ENCODE measurements at regions not wholly inside any gene's neighbourhood (a gene's known extent, or its start where the extent isn't known, plus 50 kb on each side); places are given as distances from the start of the nearest gene placed in this dataset.
A peak's percentile ranks its signal among the peaks of the same experiment; 100 is the strongest.

- Histone ChIP-seq H3K9me3 (ENCODE audit: insufficient read depth, low read depth, low read length) (no peaks in the 10 kb centered on the region), H2BK120ac (ENCODE audit: insufficient read depth, low read length, poor library complexity) (no peak overlapping the region), H3K79me1 (ENCODE audit: low read length) (no peaks in the 10 kb centered on the region)
Observed at GRCh38 chr1:194159941-194160340, 973.5 kb upstream of the B3GALT2 start.

GRCh38 chr1:194155962-194156361 is 969.5 kb upstream of the B3GALT2 start:
- no peak overlapping the region for H3K4me3 ChIP-seq (ENCODE audit: low read depth, low read length)
- no peaks in the 10 kb centered on the region for H3K27me3 ChIP-seq (ENCODE audit: insufficient read depth, low read length)
- no peak overlapping the region for H2AFZ ChIP-seq (ENCODE audit: insufficient read depth, low read length, poor library complexity)
- no peak overlapping the region for H4K91ac ChIP-seq (ENCODE audit: low read depth, low read length)
- no peak overlapping the region for H2BK12ac ChIP-seq (ENCODE audit: low read length)
- no peak overlapping the region for H3K14ac ChIP-seq (ENCODE audit: low read length)
- H3K4me2 ChIP-seq (ENCODE audit: low read length): no peak overlapping the region
- no peak overlapping the region for H2BK120ac ChIP-seq (ENCODE audit: insufficient read depth, low read length, poor library complexity)
- no peaks in the 10 kb centered on the region for H3K4me1 ChIP-seq (ENCODE audit: control insufficient read depth in 1 of 2, insufficient read depth in 2 of 2, low read length in 2 of 2)
- no peak overlapping the region for H3K4ac ChIP-seq (ENCODE audit: low read depth, low read length)
- no peaks in the 10 kb centered on the region for H3K9me3 ChIP-seq (ENCODE audit: insufficient read depth, low read depth, low read length)
- no peaks in the 10 kb centered on the region for H3K79me2 ChIP-seq (ENCODE audit: control insufficient read depth, insufficient read depth, low read length, poor library complexity)
- WGBS (ENCODE audit: extremely low coverage, insufficient coverage, insufficient read length): no CpG with 5 or more reads among the region's 3 CpGs
- DNase-seq: no peak
- no peaks in the 10 kb centered on the region for H3K79me1 ChIP-seq (ENCODE audit: low read length)
- no peak overlapping the region for H3K9ac ChIP-seq (ENCODE audit: low read length)
- H4K8ac ChIP-seq (ENCODE audit: low read depth, low read length): no peak overlapping the region
- H4K12ac ChIP-seq (ENCODE audit: low read depth, low read length): no peak overlapping the region
- no peak overlapping the region for H3K18ac ChIP-seq (ENCODE audit: low read length)
- H3K23ac ChIP-seq (ENCODE audit: low read length): no peak overlapping the region
- H2AK5ac ChIP-seq (ENCODE audit: low read length): no peak overlapping the region
- H2BK5ac ChIP-seq (ENCODE audit: low read depth, low read length, poor library complexity): no peak overlapping the region
- H3K36me3 ChIP-seq (ENCODE audit: control insufficient read depth in 1 of 2, insufficient read depth in 2 of 2, low read length in 2 of 2): no peaks in the 10 kb centered on the region
- no peak overlapping the region for H3K27ac ChIP-seq (ENCODE audit: low read depth, low read length)

More at GRCh38 chr1:194159941-194160340, 973.5 kb upstream of the B3GALT2 start:
- peak in 1 of 2 donors; percentile 17 for DNase-seq
- no peak overlapping the region for H2BK12ac ChIP-seq (ENCODE audit: low read length)
- no peak overlapping the region for H3K23ac ChIP-seq (ENCODE audit: low read length)
- no peak overlapping the region for H3K4me2 ChIP-seq (ENCODE audit: low read length)
- H2AK5ac ChIP-seq (ENCODE audit: low read length): no peak overlapping the region
- H3K36me3 ChIP-seq (ENCODE audit: control insufficient read depth in 1 of 2, insufficient read depth in 2 of 2, low read length in 2 of 2): no peaks in the 10 kb centered on the region
- no peak overlapping the region for H3K18ac ChIP-seq (ENCODE audit: low read length)
- no peak overlapping the region for H4K8ac ChIP-seq (ENCODE audit: low read depth, low read length)
- no peaks in the 10 kb centered on the region for H3K79me2 ChIP-seq (ENCODE audit: control insufficient read depth, insufficient read depth, low read length, poor library complexity)
- H3K14ac ChIP-seq (ENCODE audit: low read length): no peak overlapping the region
- H4K12ac ChIP-seq (ENCODE audit: low read depth, low read length): no peak overlapping the region
- H3K4me3 ChIP-seq (ENCODE audit: low read depth, low read length): no peak overlapping the region
- H3K9ac ChIP-seq (ENCODE audit: low read length): no peak overlapping the region
- H2BK5ac ChIP-seq (ENCODE audit: low read depth, low read length, poor library complexity): no peak overlapping the region
- no peaks in the 10 kb centered on the region for H3K27me3 ChIP-seq (ENCODE audit: insufficient read depth, low read length)
- no peak overlapping the region for H4K91ac ChIP-seq (ENCODE audit: low read depth, low read length)
- H3K4me1 ChIP-seq (ENCODE audit: control insufficient read depth in 1 of 2, insufficient read depth in 2 of 2, low read length in 2 of 2): no peaks in the 10 kb centered on the region
- H3K4ac ChIP-seq (ENCODE audit: low read depth, low read length): no peak overlapping the region
- no peak overlapping the region for H3K27ac ChIP-seq (ENCODE audit: low read depth, low read length)
- no peak overlapping the region for H2AFZ ChIP-seq (ENCODE audit: insufficient read depth, low read length, poor library complexity)

- no peak for DNase-seq
- Histone ChIP-seq H3K4me1 (ENCODE audit: control insufficient read depth in 1 of 2, insufficient read depth in 2 of 2, low read length in 2 of 2) (no peaks in the 10 kb centered on the region), H3K79me1 (ENCODE audit: low read length) (no peaks in the 10 kb centered on the region), H3K4me2 (ENCODE audit: low read length) (no peak overlapping the region), H3K4me3 (ENCODE audit: low read depth, low read length) (no peak overlapping the region), H3K9ac (ENCODE audit: low read length) (no peak overlapping the region), H4K91ac (ENCODE audit: low read depth, low read length) (no peak overlapping the region), H3K23ac (ENCODE audit: low read length) (no peak overlapping the region), H2BK5ac (ENCODE audit: low read depth, low read length, poor library complexity) (no peak overlapping the region), H2AK5ac (ENCODE audit: low read length) (no peak overlapping the region), H3K36me3 (ENCODE audit: control insufficient read depth in 1 of 2, insufficient read depth in 2 of 2, low read length in 2 of 2) (no peaks in the 10 kb centered on the region), H3K27me3 (ENCODE audit: insufficient read depth, low read length) (no peaks in the 10 kb centered on the region), H2BK12ac (ENCODE audit: low read length) (no peak overlapping the region), H4K8ac (ENCODE audit: low read depth, low read length) (no peak overlapping the region), H2BK120ac (ENCODE audit: insufficient read depth, low read length, poor library complexity) (no peak overlapping the region), H4K12ac (ENCODE audit: low read depth, low read length) (no peak overlapping the region), H3K27ac (ENCODE audit: low read depth, low read length) (no peak overlapping the region), H2AFZ (ENCODE audit: insufficient read depth, low read length, poor library complexity) (no peak overlapping the region), H3K18ac (ENCODE audit: low read length) (no peak overlapping the region), H3K4ac (ENCODE audit: low read depth, low read length) (no peak overlapping the region), H3K79me2 (ENCODE audit: control insufficient read depth, insufficient read depth, low read length, poor library complexity) (no peaks in the 10 kb centered on the region), H3K9me3 (ENCODE audit: insufficient read depth, low read depth, low read length) (no peaks in the 10 kb centered on the region), H3K14ac (ENCODE audit: low read length) (no peak overlapping the region)
- no CpG with 5 or more reads among the region's 1 CpG for WGBS (ENCODE audit: extremely low coverage, insufficient coverage, insufficient read length)
Observed at GRCh38 chr1:194151056-194151455, 964.6 kb upstream of the B3GALT2 start.

- Histone ChIP-seq H2BK12ac (ENCODE audit: low read length) (no peak overlapping the region), H3K14ac (ENCODE audit: low read length) (no peak overlapping the region), H3K36me3 (ENCODE audit: control insufficient read depth in 1 of 2, insufficient read depth in 2 of 2, low read length in 2 of 2) (no peaks in the 10 kb centered on the region), H3K9ac (ENCODE audit: low read length) (no peak overlapping the region), H4K91ac (ENCODE audit: low read depth, low read length) (no peak overlapping the region), H3K79me2 (ENCODE audit: control insufficient read depth, insufficient read depth, low read length, poor library complexity) (no peaks in the 10 kb centered on the region), H3K4me2 (ENCODE audit: low read length) (no peak overlapping the region), H2BK120ac (ENCODE audit: insufficient read depth, low read length, poor library complexity) (no peak overlapping the region), H3K9me3 (ENCODE audit: insufficient read depth, low read depth, low read length) (no peaks in the 10 kb centered on the region), H3K27me3 (ENCODE audit: insufficient read depth, low read length) (no peaks in the 10 kb centered on the region), H3K4me3 (ENCODE audit: low read depth, low read length) (no peak overlapping the region), H3K23ac (ENCODE audit: low read length) (no peak overlapping the region), H4K8ac (ENCODE audit: low read depth, low read length) (no peak overlapping the region), H3K27ac (ENCODE audit: low read depth, low read length) (no peak overlapping the region), H3K4ac (ENCODE audit: low read depth, low read length) (no peak overlapping the region), H2BK5ac (ENCODE audit: low read depth, low read length, poor library complexity) (no peak overlapping the region), H4K12ac (ENCODE audit: low read depth, low read length) (no peak overlapping the region), H3K4me1 (ENCODE audit: control insufficient read depth in 1 of 2, insufficient read depth in 2 of 2, low read length in 2 of 2) (no peaks in the 10 kb centered on the region), H2AFZ (ENCODE audit: insufficient read depth, low read length, poor library complexity) (no peak overlapping the region), H3K18ac (ENCODE audit: low read length) (no peak overlapping the region), H3K79me1 (ENCODE audit: low read length) (no peaks in the 10 kb centered on the region), H2AK5ac (ENCODE audit: low read length) (no peak overlapping the region)
- no peak for DNase-seq
Observed at GRCh38 chr1:194150242-194150641, 963.8 kb upstream of the B3GALT2 start.

- no peak overlapping the region for H3K9ac ChIP-seq (ENCODE audit: low read length)
- no peak overlapping the region for H3K14ac ChIP-seq (ENCODE audit: low read length)
- no peak overlapping the region for H2BK12ac ChIP-seq (ENCODE audit: low read length)
- no peaks in the 10 kb centered on the region for H3K36me3 ChIP-seq (ENCODE audit: control insufficient read depth in 1 of 2, insufficient read depth in 2 of 2, low read length in 2 of 2)
- H3K4me1 ChIP-seq (ENCODE audit: control insufficient read depth in 1 of 2, insufficient read depth in 2 of 2, low read length in 2 of 2): no peaks in the 10 kb centered on the region
- no peak overlapping the region for H3K4me3 ChIP-seq (ENCODE audit: low read depth, low read length)
- no peak overlapping the region for H3K4ac ChIP-seq (ENCODE audit: low read depth, low read length)
- H3K27me3 ChIP-seq (ENCODE audit: insufficient read depth, low read length): no peaks in the 10 kb centered on the region
- no peak overlapping the region for H2AFZ ChIP-seq (ENCODE audit: insufficient read depth, low read length, poor library complexity)
- H3K27ac ChIP-seq (ENCODE audit: low read depth, low read length): no peak overlapping the region
- no peak overlapping the region for H4K8ac ChIP-seq (ENCODE audit: low read depth, low read length)
- H3K4me2 ChIP-seq (ENCODE audit: low read length): no peak overlapping the region
- no peak overlapping the region for H2BK5ac ChIP-seq (ENCODE audit: low read depth, low read length, poor library complexity)
- no peak overlapping the region for H4K91ac ChIP-seq (ENCODE audit: low read depth, low read length)
- WGBS (ENCODE audit: extremely low coverage, insufficient coverage, insufficient read length): no CpG with 5 or more reads among the region's 2 CpGs
- no peaks in the 10 kb centered on the region for H3K79me1 ChIP-seq (ENCODE audit: low read length)
- no peak overlapping the region for H2BK120ac ChIP-seq (ENCODE audit: insufficient read depth, low read length, poor library complexity)
- H3K23ac ChIP-seq (ENCODE audit: low read length): no peak overlapping the region
- H4K12ac ChIP-seq (ENCODE audit: low read depth, low read length): no peak overlapping the region
- H3K9me3 ChIP-seq (ENCODE audit: insufficient read depth, low read depth, low read length): no peaks in the 10 kb centered on the region
- no peak for DNase-seq
- no peak overlapping the region for H2AK5ac ChIP-seq (ENCODE audit: low read length)
- H3K18ac ChIP-seq (ENCODE audit: low read length): no peak overlapping the region
- H3K79me2 ChIP-seq (ENCODE audit: control insufficient read depth, insufficient read depth, low read length, poor library complexity): no peaks in the 10 kb centered on the region
Observed at GRCh38 chr1:194133152-194133551, 946.7 kb upstream of the B3GALT2 start.
